HG02981 (cell line): ENCODE measurements at regions not wholly inside any gene's neighbourhood (a gene's known extent, or its start where the extent isn't known, plus 50 kb on each side); places are given as distances from the start of the nearest gene placed in this dataset.

ENCODE experiments used
- ATAC-seq: cut with Tn5 transposase; IDR thresholded peaks from one replicate; pipeline ENCODE4 v1.9.1; 2021; ENCODE audit warnings: mild to moderate bottlenecking, moderate library complexity; ENCODE audit not compliant: unreplicated experiment

DNA sequence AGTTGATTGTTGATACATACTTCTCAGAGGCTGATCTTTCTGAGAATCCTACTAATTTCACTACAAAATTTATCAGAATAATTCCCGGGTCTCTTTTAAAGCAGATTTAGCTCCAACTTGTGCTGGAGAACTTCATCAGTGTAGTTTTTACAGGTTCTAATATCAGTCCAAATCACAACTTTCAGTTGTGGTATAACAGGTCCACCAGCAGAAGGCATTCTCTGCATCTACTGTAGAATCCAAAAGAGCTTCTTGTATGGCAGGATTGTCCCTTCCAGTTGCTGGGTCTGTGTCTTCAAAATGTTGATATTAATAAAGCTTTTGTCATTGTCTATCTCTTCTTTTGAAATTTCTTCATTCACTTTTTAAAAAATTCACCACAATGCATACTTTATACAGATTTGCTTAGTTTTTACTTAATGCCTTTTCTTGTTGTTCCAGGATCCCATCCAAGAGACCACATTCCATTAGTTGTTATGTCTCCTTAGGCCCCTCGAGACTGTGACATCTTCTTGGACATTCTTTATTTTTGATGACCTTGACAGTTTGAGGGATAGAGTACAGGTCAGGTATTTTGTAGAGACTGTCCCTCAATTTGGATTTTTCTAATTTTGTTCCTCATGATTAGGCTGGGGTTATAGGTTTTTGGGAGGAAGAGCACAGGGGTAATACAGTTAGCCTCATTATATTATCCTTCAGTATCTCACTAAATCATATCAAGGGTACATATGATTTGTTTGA is 490.5 kb upstream of the MEX3C start:
- ATAC-seq: no peak

DNA sequence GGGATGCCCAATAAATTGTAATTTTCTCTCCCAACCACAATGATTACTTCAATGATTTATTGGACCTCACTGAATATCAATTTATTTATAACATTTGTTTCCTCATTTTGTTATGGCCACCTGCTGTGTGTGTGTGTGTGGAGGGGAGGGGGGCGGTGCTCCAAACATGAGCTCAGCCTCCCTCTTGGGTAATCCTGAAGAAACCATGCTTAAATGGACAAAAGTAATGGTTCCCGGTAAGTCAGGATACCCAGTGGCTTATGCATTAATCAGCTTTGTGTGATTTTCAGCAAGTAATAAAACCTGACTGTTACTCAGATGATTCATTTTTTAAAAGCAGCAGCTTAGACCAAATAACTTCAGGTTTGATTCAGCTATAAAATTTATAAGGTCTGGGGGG is 495.1 kb upstream of the MEX3C start:
- ATAC-seq: no peak

DNA sequence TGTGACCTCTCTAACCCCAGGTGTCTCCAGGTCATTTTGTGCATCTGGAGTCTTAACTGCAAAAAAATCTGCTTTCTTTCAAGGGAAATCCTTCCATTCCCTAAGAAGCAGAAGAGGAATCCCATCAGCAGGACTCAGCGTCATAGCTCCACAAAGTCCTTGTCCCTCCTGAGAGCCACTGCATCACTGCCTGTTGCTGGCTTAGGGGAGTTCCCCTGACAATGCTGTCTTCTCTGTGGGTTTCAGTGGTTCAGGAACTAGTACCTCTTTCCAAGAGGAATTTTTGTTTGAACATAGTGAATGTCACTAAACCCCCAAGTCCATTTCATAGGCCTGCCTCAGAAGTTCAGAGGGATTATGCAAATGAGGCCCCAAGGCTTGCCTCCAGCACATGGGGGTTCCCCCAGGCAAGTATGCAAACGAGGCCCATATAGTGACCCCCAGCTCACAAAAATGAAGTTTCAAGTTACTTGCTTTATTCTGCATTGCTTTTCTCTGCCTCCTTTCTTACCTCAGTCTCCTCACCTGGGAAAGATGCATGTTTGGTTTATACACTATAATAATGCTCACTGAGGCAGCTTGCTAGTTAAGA is 513.9 kb upstream of the MEX3C start:
- peak; percentile 64 for ATAC-seq

DNA sequence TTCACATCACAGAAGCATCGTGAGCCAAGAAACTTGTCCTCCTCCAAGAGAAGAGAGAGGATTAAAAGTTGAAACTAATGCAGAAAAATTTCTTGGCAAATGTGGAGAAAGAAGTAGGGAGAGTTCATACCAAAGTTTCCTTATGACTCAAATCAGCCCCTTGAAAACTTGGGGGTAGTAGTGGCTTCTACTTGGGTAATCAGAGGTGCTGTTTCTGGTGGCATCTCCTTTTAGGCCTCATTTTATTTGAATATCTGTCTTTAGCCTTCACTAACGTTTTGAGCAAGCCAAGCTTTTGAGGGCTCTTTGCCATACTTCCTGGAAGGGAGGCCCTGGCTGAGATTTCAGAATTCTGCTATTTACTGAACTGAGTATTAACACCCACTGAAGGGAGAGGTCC is 515.3 kb upstream of the MEX3C start:
- no peak for ATAC-seq

DNA sequence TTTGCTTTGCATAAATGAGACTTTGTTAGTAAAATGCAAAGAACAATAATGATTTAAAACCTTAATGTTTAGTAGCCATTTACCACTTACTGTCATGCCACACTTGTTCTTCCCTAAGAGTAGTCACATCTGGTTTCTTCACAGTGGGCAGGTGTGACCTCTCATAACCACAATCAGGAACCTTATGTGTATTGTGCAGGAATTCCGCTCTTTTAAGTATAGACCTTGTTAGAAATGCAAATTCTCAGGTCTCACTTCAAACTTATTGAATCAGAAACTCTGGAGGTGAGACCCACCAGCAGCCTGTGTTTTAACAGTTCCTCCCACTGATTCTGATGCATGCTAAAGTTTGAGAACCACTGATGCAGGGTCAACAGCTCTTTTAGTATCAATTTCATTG is 518.8 kb upstream of the MEX3C start:
- ATAC-seq: no peak

DNA sequence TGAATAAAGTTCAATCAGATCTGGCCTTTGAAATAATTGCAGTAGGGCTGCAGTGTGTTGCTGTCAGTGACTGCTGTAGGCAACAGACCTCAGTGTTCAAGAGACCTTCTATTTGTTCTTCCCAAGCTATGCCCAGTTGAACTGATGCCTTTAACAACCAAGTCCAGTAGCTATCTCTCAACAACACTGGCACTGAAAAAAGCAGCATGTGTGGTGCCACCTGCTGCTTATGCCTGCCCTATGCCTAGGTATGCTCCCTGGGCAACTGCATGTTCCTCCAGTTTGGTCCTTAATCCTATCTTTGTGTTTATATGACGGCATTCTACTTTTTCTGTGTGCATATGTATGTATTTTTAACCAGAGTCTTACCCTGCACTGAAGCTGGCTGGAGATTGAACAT is 523.9 kb upstream of the MEX3C start:
- ATAC-seq: no peak

DNA sequence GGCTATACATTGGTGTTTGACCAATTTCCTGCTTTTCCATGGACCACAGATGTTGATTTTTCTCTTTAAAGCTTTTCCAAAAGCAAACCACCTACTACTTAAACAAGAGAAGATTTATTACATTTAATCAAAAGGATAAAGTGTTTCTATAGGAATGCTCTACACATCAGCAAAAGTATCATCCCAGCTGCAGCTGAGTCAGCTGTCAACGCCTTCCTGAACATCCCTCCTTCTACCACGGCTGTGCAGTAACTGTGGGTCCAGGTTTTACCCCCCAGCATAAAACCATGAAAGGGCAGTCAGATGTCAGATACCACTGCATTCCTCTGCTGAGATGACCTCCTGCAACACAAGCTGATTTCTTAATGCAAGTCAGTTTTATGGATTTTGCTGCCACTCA is 524.5 kb upstream of the MEX3C start:
- ATAC-seq: no peak

DNA sequence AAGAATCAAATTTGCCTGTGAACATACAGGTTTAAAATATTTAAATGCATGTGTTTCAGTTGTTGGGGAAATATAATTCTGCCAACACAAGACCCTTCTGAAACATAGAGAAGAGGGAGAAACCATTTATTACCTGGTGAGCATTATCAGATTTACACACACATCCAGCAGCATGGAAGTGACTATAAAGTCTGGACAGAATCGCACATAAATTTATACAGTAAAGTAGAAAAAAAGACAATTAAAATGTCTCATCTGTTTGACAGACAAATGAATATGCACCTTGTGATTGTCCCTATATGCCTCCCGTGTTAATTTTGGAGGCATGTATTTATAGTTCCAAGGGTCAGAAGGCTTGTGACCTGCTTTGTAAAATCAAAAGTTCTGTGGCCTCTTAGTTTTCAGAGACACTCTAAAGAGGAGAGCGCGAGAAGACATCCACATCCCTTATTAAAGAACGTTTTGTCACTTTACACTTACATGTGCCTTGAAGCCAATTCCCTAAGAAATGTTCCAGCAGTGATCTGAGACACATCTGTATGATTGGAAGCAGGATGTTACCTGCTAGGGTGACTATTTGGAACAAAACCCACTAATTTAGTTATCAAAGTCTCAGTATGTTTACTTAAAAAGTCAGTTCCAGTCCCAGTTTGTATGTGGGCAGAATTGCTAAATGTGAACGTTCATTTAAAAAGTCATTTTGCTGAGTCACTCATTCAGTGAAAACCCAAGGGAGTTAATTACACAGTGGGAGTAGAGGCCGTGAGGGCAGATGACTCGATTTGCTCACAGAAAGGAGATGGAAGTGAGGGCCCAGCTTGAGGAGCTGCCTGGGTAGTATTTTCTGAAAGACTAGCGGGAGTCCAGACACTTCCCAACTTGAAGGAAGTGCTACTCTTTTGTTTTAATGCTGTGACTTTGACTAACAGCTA is 527.6 kb upstream of the MEX3C start:
- no peak for ATAC-seq

DNA sequence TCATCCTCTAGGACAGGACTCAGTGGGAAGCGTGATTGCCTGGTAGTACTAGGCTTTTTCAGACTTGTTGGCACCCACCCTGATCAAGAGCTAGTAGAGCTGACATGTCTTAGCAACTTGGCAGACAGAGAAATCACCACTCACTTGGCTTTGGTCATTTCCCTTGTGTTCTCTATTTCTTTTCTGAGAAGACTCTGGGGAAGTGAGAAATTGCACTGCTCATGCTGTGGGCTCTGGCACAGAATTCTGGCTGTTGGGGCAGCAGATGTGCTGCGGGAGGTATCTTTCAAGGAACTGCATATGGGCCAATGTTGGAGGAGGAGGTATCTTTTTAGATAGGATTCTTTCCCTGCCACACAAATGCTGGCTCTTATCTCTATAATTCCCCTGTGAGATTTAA is 529.1 kb upstream of the MEX3C start:
- no peak for ATAC-seq

DNA sequence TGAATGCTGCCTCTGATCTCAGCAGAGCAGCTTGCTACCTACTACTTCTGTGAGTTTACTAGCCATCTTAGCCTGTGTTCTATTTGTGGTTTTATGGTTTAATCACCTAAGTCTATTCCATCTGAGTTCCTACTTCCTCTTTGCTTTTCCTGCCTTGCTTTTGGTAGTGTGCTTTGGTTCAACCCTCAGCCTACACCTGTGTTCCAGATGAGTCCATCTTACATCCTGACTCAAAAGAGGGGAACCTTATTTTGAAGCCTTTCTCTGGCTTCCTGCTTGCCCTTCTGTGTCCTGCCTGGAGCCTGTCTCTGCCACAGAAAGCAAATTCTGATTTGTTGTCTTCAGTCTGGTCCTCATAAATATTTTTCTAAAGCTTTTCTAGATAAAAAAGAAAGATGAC is 530.3 kb upstream of the MEX3C start:
- ATAC-seq: peak; percentile 67

DNA sequence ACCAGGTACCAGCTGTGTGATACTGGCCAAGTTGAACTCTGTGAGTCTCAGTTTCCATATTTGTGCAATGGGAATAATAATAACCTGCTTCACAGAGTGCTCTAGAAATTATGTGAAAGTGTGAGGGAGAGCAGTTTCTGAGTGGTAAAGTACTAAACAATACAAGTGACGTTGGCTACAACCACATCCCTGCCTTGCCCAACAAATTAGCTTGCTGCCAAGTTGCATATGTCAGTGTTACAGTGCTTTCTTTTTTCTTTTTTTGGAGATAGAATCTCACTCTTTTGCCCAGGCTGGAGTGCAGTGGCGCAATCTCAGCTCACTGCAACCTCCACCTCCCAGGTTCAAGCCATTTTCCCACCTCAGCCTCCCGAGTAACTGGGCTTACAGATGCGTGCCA is 533.6 kb upstream of the MEX3C start:
- ATAC-seq: no peak

DNA sequence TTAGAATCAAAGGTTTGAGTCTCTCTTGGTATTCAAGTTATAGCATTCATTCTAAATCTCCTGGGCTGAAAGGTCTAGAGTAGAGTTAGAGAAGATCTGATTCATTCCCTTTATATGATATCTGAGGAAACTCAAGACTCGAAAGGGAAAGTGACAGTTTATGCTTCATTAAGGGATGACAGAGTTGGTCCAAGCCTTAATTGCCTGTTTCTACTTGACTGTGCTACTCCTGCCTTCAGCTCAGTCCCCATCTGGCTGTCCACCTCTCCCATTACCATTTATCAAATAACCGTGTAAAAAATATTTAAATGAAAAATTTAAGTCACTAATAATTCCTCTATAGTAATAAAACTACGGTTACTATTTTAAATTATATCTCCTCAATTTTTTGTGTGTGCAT is 537.1 kb upstream of the MEX3C start:
- no peak for ATAC-seq

DNA sequence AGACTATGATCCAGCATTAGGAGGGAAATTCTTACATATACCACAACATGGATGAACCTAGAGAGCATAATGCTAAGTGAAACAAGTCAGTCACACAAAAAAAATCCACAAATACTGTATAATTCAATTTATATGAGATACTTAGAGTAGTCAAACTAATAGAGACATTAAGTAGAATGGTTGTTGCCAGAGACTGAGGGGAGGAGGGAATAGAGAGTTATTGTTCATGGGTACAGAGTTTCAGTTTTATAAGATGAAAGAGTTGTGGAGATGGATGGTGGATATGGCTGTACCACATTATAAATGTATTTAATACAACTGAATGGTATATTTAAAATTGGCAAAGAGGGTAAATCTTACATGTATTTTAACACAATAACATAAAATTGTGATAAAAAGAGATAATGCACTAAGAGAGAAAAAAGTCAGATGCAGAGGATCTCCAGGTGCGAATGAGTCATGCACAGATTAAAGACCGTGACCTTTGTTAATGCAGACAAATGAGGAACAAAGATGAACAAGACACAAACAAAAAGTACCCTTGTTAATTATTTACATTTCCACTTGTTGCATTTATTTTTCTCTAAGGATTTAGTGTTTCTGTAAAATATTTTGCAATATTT is 541.7 kb upstream of the MEX3C start:
- peak; percentile 95 for ATAC-seq

DNA sequence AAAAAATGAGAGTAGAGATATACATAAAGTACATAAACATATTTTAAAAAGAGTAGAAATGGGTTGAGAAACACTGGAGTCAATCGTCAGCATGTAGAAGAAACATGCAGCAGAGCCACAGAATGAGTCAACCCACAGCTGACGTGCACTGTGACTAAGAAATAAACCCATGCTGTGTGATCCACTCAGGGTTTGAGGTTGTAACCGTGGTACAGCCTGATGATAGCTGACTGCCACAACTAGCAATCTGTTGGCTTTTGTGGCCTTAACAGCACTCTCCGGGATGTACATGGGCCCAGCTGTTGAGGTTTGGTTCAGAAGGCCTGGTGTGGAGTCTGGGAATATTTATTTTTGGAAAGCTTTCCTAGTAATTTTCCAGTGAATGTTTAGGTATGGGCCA is 554.4 kb upstream of the MEX3C start:
- ATAC-seq: no peak

DNA sequence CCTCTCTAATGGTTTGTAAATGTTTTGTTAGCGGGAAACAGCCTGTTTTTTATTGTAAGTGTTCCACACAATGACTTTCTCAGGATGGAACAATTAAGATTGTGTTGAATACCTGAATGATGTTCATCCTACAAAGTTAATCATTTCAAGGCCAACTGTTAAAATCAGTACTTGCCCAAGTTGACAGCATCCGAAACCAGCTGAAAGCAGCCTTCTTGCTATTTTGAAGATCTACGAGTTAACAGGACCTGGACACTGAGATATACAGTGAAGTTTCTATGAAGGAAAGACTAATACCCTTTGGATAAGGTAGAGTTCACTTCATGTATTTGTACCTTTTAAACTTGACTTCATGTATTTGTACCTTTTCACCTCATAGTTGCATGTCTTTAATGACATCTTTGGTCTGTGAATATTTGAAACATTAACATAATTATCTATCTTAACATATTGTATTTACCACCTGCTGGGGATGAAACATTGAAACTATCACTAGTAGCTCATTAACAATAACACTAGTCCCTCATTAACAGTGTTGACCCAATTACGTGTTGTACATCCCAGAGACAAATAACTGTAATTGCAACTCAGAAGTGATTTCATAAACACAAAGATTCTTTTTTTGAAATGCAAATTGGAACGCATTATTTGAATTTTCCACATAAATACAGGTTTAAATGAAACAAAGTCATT is 556.0 kb upstream of the MEX3C start:
- no peak for ATAC-seq

DNA sequence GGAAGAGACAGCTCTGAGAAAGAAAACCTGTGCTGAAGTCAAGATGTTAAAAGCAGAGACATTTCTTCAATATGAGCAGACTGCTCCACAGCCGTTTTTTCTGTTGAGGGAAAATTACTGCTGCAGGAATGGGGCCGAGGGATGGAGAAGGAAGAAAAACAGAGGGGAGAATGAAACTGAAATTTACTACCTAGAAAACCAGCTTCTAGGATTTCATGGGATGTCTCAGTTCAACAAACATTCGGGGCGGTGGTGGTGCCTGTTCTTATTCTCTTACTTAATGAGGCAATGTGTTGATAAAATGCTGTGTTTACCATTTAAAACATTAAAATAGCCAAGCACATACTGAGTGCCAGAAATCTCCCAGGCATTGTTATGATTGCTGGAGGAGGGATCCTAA is 557.1 kb upstream of the MEX3C start:
- ATAC-seq: no peak

DNA sequence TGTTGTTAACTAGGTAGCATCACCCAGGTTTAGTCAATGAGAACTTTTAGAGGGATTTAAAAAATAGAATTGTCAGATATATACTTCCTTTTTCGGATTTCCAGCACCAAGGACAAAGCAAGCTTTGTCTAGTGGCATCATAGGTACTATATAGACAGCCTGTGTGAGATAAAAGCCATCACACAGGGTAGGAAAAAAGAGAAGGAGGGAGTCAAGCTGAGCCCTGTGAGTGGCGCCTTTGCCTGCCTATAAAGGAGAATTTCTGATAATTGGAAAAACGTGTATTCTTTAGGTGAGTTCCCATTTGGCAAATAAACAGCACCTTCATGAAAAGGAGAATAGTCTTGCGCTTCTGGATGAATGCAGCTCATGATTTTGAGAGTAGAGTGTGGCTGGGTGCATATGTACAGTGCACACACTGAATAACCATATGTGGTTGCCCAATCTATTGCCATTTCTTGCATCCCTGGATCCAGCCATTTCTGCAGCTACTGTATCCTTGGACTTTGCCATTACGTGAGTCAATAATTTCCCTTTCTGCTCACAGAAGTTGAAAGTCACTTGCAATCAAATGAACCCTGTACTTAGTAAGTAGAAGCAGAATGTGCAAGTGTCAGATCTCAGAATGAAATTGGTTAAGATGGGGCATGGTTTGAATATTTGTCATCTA is 559.9 kb upstream of the MEX3C start:
- no peak for ATAC-seq

DNA sequence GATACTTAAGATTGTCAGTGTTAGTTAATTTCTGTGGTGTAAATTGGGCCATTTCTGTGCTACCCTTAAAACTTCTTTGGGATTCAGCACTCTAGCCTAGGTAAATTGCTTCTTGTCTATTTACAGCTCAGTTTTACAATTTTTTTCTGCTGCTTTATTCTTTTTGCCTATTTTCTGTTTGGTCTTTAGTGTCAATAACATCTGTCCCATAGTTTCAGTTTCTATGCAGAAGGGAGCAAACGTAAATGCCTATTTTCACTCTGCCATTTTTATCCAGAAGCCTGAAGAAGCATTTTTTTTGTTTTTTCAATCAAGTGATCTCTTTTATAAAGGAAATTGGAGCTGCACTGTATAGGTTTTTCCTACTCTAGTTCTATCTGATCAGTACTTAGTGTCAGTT is 564.9 kb upstream of the MEX3C start:
- no peak for ATAC-seq

DNA sequence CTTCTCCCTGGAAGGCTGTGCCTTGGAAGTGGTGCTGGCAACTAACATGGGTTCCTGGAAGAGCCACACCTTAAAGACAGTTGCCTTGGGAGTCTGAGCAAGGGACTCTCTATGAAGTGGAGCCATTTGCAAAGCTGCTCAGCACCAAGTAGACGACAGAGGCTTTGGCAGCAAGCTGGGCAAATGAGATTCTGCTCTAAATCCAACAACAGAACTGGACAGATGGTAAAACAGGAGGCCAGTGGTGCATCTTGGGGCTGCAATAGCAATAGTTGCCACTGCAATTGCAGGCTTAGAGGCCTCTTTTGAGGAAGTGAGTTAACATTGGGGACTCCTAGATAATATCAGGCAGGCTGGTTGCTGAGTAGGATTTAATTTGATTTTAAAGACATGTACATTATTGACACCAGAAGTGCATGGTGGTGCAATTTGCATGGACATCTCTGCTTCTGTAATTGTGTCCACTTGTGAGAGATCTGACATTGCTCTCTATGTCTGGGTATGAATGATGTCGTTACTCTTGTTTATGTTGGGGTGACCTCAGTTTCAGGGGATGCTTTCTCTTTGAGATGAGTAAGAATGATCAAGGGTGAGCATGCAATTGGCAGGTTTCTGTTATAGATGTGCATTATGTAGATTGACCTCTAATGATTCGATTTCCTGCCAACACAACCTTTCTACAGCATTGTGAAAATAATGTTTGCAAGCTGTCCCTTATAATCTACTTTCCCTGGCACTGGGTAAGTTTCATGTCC is 568.3 kb upstream of the MEX3C start:
- ATAC-seq: no peak

DNA sequence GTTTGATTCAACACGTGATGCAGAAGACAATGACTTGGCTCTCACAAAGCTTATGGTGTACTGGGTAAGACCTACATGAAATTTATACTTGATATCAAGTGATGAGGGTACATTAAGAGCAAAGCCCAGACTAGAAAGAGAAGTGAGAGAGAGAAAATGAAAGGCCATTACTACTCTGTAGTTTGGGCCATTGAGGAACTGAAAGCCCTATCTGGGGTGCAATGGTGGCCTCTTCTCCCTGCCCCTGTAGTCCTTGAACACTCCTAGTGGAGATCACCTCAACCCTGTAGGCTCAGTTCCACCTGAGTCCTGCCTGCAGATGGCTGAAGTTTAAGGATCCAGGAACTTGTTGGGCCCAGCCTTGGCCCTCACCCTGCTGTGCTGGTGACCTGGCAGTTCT is 569.8 kb upstream of the MEX3C start:
- ATAC-seq: peak; percentile 56
